Sciatic nerve (tissue), 2 donors: ENCODE measurements at regions not wholly inside any gene's neighbourhood (a gene's known extent, or its start where the extent isn't known, plus 50 kb on each side); places are given as distances from the start of the nearest gene placed in this dataset.
"Not testable (repeated sequence)": the region's sequence is repeated elsewhere in the genome, so short reads cannot be mapped to it uniquely, and the experiment has no call there.

Experiments used
- ATAC-seq: fragments of 200-7000 bp; cut with Tn5 transposase; one replicate; pipeline ENCODE4 v1.9.1; 2020; ENCODE audit warnings: mild to moderate bottlenecking, moderate library complexity
- DNase-seq: peaks from one replicate; pipeline ENCODE4 v3.0.0-alpha.2; 2020; ENCODE audit warnings: low spot score
- intact Hi-C: fragments of 100-400 bp; cut with DNase I; formaldehyde crosslinking; loops from one replicate; pipeline ENCODE4 v1.14.2; 2022
- donor health status: DM: no; HTN: no; CAD: no.
- donor health status: DM: no; HTN: no; CAD: no.

- intact Hi-C loops: no loop called here
- DNase-seq: no peak
- no peak for ATAC-seq
These were observed 840.7 kb upstream of the ADAMTS5 start for GRCh38 chr21:27807596-27807995.

- intact Hi-C loops: no loop called here
- no peak for DNase-seq
- ATAC-seq: no peak
These were observed 839.4 kb upstream of the ADAMTS5 start for GRCh38 chr21:27806281-27806680.

- ATAC-seq: no peak
- intact Hi-C loops: no loop called here
- no peak for DNase-seq
These were observed 838.8 kb upstream of the ADAMTS5 start for GRCh38 chr21:27805696-27806095.

- ATAC-seq (no peak), DNase-seq (no peak)
- intact Hi-C loops: no loop called here
These were observed 837.6 kb upstream of the ADAMTS5 start for GRCh38 chr21:27804515-27804914.

GRCh38 chr21:27803571-27803970 is 836.7 kb upstream of the ADAMTS5 start:
- intact Hi-C loops: no loop called here
- DNase-seq: no peak
- no peak for ATAC-seq

DNA sequence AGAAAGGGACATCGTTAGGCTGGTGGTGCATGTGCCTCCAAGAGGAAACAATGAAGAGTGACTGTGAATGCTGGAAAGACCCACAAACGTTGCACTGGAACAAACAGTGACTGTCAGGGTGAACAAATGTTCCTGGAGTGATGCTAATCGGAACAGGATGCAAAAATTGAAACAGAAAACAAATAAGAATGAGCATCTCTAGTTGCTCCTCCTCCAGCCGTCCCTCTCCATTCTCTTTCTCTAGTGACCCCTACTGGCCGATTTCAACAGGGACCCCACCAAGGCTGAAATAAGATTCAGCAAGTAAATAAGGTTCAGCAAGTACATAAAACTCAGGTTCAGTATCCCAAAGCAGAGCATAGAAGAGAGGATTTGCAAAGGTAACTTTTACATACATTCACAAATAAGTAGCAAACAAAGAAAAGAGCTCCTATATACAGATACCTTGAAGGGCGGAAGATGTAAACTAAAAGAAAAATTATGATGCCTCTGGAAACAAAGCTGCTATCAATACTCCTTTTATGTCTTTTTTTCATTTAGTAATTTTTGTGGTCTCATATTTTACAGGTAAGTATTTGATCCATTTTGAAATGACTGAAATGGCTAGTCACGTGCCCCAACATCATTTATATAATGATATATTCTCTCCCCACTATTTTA is 836.1 kb upstream of the ADAMTS5 start:
- DNase-seq (no peak), ATAC-seq (peak; percentile 42)
- intact Hi-C loops: no loop called here

GRCh38 chr21:27799861-27800260 is 833.0 kb upstream of the ADAMTS5 start:
- DNase-seq (no peak), ATAC-seq (no peak)
- intact Hi-C loops: no loop called here

DNA sequence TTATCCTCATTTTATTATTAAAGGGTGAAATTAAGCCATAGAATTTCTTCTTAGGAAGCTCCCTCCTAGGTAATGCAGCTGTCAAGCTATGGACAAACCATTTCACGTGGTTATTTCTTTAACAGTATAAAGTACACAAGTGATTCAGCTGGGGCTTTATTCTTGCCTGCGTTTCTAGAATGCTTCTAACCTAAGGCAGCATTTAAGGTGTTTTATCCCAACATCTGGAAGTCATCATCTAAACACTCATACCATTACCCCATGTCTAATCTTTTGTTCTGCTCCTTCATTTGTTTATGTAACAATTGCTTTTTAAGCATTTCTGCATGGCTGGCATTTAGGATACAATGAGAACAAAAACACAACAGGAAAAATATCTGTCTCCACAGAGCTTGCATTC is 829.2 kb upstream of the ADAMTS5 start:
- intact Hi-C loops: no loop called here
- DNase-seq (no peak), ATAC-seq (no peak)

GRCh38 chr21:27795418-27795817 is 828.5 kb upstream of the ADAMTS5 start:
- no peak for DNase-seq
- ATAC-seq: no peak
- intact Hi-C loops: no loop called here

DNA sequence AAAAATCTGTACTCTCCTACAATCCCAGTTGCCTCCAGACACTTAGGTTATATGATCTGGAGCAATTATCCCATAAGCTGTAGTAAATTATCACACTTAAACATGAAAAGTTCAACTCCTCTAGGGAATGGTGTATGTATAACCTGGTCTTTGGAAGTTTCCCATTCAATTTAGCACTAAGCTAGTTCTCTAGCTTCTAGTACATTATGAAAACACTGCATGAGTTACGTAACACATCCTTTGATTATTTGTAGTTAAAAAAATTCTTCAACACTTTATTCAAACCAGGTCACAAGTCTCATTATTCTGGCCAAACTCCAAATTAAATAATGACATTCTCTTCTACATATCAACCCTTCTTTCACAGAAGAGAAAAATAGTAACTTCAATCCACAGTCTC is 827.0 kb upstream of the ADAMTS5 start:
- ATAC-seq: no peak
- intact Hi-C loops: no loop called here

DNA sequence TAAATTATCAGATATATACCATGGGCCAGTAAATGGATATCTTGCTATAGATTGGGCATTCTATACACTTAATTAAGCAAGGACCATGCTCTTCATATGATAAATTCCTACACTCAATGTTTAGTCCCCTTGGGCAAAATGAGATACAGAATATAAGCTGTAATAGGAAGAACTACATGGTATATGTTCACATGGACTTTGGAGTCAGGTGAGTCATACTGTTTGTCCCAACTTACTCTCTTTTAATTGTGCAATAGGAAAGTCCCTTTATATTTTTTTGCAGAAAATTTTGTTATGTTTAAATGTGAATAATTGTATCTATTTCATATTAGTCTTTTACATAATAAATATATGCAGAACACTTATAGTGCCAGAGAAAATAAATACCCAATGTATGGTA is 820.2 kb upstream of the ADAMTS5 start:
- intact Hi-C loops: no loop called here
- no peak for ATAC-seq

More for the DNA sequence above, 827.0 kb upstream of the ADAMTS5 start:
- no peak for DNase-seq

GRCh38 chr21:27779606-27780005 is 812.7 kb upstream of the ADAMTS5 start:
- intact Hi-C loops: no loop called here
- DNase-seq: no peak

More for the DNA sequence above, 820.2 kb upstream of the ADAMTS5 start:
- DNase-seq: no peak

GRCh38 chr21:27776925-27777553 is 810.2 kb upstream of the ADAMTS5 start:
- DNase-seq (peak; percentile 62), ATAC-seq (peak; percentile 89)
- intact Hi-C loops: no loop called here

More at GRCh38 chr21:27779606-27780005, 812.7 kb upstream of the ADAMTS5 start:
- no peak for ATAC-seq

DNA sequence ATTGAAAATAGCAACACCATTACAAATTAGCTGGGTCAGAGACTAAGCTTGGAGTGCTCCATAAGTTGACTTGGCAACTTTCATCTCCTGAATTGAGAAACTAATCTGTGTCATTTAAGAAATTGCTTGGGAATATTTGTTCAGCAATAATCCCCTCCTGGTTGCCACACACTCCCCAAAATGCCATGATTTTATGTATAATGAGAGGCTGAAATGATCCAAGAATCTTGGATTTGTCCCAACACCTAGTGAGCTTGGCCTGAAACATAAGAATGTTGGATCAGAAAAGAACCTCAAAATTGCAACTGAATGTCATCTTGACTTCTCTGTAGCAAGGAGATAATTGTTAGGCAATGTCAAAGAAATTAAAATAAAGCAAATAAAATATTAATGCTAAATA is 805.9 kb upstream of the ADAMTS5 start:
- intact Hi-C loops: no loop called here
- ATAC-seq (no peak), DNase-seq (no peak)

DNA sequence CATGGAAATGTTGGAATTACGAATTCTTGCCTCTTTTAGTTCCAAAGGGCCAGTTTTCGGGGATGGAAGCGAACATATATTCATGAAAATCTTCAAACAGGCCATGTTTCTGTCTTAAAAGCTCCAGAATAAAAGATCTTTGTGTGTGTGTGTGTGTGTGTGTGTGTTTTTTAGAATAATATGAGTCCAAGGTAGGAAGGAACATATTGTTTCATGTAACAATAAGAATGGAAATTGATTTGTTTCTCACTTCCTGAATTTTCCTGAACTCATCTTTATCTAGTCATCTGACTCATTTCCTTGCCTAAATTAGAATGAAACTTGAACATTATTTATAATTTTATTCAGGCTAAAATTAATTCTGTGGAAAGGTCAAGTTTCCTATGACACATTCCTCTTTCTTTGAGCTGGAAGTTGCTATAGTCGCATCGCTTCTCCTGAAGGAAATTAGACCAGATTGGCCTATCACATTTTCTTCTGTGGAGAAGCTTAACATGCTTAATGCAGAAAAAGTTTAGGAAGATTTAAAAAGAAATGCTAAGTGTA is 805.1 kb upstream of the ADAMTS5 start:
- DNase-seq (no peak), ATAC-seq (no peak)
- intact Hi-C loops: no loop called here

DNA sequence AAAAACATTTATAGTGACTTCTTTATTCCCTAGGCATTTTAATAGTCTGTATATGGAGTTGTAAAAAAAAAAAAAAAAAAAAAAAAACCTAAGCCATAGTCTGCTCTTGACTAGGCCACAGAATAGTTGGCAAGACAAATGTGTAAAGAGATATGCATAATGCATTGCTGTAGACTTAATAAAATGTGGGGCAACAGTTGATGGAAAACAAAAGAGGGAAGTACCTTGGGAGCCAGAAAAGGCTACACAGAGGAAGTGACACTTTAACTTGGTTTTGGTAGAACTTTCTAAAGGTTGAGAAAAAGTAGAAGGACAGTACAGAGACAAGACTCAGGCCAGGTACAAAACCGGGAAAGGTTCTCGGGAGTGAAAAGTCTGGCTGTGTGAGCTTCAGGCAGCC is 802.9 kb upstream of the ADAMTS5 start:
- ATAC-seq (no peak), DNase-seq (no peak)
- intact Hi-C loops: no loop called here

DNA sequence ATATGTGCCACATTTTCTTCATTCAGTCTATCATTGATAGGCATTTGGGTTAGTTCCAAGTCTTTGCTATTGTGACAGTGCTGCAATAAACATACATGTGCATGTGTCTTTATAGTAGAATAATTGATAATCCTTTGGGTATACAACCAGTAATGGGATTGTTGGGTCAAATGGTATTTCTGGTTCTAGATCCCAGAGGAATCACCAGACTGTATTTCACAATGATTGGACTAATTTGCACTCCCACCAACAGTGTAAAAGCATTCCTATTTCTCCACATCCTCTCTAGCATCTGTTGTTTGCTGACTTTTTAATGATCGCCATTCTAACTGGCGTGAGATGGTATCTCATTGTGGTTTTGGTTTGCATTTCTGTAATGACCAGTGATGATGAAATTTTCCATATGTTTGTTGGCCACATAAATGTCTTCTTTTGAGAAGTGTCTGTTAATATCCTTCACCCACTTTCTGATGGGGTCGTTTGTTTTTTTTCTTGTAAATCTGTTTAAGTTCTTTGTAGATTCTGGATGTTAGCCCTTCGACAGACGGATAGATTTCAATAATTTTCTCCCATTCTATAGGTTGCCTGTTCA is 801.3 kb upstream of the ADAMTS5 start:
- DNase-seq, ATAC-seq, intact Hi-C loops: not testable (repeated sequence)

GRCh38 chr21:27764056-27764455 is 797.2 kb upstream of the ADAMTS5 start:
- no peak for ATAC-seq
- DNase-seq: no peak
- intact Hi-C loops: no loop called here

DNA sequence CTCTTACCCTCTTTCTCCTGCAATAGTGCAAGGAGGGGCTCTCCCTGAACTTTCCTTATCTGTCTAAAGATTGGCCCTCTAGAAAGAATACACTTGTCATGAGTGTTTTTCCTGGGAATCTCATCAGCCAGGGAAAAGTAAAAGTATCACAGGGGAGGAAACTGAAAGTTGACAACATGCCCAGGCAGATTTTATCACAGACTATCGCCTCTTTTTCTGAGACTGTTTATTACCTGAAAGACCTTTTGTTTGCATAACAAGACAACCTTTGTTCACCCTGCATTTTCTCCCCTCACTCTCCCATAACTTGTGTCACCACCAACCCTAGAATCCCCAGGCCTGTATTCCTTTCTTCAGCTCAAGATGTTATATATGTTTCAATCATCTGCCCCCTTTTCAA is 794.7 kb upstream of the ADAMTS5 start:
- DNase-seq (no peak), ATAC-seq (no peak)
- intact Hi-C loops: no loop called here

- DNase-seq: no peak
- intact Hi-C loops: no loop called here
- ATAC-seq: no peak
These were observed 792.9 kb upstream of the ADAMTS5 start for GRCh38 chr21:27759820-27760219.
